Fibroblast of peridontal ligament (primary cell): ENCODE measurements at regions not wholly inside any gene's neighbourhood (a gene's known extent, or its start where the extent isn't known, plus 50 kb on each side); places are given as distances from the start of the nearest gene placed in this dataset.
"Not testable (repeated sequence)": the region's sequence is repeated elsewhere in the genome, so short reads cannot be mapped to it uniquely, and the experiment has no call there.

Experiments
- DNase-seq: peaks from one replicate; pipeline ENCODE4 v3.0.0-alpha.2; 2010; ENCODE audit errors: extremely low read depth

DNA sequence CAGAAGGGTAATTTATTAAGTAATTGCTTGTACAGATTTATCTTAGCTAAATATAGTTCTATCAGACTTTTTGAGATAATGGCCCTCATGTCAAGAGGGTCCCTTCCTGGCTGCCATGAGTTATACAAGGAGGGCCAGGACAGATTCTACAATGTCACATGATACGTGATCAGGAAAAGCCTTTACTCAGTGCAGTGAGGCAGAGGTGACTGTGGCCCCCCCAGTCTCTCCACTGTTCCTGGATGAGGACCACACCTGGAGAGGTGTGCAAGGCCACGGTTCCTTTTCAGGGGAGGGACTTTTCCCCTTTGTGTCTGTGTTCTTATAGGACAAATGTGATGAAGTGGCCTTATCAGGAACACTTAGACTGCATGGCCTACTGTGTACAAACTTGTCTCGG lies 54.3 kb upstream of the LRCH1 start:
- no peak for DNase-seq

GRCh38 chr13:46496086-46496485 lies 56.9 kb upstream of the LRCH1 start:
- DNase-seq, result peak; percentile 56

DNA sequence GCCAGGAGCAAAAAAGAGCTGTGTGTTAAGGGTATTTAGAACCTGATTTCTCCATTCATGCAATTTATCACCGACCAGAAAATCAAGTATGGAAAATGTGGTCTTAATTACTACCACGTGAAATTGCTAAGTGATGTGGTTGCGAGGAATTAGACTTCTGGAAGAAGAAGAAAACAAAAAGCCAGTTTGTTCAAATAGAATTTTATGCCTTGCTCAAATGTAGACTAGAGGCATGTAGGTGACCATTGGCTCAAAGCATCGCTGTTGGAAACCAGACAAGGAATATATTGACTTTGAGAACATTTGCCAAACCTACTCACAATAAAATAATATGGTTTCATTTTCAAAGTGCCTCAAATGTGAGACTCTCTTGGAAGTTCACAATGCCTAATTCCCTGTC lies 57.3 kb upstream of the LRCH1 start:
- peak; percentile 70 for DNase-seq

DNA sequence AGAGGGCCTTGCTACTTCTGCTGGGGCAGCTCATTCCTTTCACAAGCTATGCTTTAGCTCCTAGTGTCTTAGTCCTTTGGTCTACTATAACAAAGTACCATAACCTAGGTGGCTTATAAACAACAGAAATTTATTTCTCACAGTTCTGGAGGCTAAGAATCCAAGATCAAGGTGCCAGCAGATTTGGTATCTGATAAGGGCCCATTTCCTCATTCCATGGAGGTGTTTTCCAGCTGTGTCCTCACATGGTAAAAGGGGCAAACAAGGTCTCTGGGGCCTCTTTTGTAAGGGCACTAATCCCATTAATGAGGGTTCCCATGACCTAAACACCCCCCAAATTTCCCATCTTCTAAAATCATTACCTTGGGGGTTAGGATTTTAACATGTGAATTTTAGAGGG lies 57.9 kb upstream of the LRCH1 start:
- no peak for DNase-seq

- peak; percentile 85 for DNase-seq
These were observed 60.0 kb upstream of the LRCH1 start for GRCh38 chr13:46492946-46493345.

- DNase-seq, result peak; percentile 49
These were observed 61.3 kb upstream of the LRCH1 start for GRCh38 chr13:46491641-46492040.

- DNase-seq, result not testable (repeated sequence)
These were observed 62.3 kb upstream of the LRCH1 start for GRCh38 chr13:46490713-46491112.

- no peak for DNase-seq
These were observed 62.8 kb upstream of the LRCH1 start for GRCh38 chr13:46490129-46490528.

DNA sequence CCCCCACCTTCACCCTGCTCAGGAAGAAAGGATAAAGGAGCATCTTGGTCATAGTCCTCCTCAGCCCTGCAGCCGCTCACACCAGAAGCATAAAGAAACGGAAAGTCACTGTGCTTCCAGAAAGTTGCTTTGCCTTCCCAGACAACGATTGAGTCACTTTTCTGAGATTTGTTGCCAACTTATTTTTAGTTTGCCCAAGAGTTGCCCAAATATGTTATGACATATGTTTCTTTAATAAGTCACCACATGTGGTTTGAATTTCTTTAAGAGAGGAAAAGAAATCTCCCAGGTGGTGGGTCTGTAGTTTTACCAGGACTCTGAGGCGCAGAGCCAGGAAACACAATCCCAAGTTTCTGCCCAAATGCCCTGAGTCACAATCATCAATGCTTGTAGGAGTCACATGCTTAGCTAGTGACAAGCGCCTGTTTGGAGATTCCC lies 63.4 kb upstream of the LRCH1 start:
- peak; percentile 99 for DNase-seq

DNA sequence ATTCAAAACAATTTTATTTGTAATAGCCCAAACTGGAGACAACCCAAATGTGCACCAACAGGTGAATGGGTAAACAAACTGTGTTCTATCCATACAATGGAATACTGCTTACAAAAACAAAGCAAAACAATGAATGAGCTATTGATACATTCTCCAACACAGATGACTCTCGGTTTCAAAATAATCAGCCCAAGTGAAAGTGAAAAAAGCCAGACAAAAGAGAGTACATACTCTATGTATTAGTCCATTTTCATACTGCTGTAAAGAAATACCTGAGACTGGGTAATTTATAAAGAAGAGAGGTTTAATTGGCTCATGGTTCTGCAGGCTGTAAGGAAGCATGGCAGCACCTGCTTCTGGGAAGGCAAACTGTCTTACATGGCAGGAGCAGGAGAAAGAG lies 65.2 kb upstream of the LRCH1 start:
- no peak for DNase-seq

GRCh38 chr13:46486270-46486669 lies 66.7 kb upstream of the LRCH1 start:
- DNase-seq, result no peak

DNA sequence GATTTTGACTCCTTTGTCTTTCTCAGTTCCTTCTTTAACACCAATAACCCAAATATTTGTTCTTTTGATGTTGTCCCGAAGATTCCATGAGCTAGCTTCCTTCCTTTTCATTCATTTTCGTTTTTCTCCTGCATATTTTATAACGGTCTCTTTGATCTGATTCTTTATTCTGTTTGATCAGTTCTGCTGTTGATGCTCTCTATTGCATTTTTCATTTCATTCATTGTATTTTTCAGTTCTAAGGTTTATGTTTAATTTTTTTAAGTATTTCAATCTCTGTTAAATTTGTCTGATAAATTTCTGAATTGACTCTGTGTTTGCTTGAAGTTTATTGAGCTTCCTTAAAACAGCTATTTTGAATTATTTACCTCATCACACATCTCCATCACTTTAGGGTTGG lies 68.4 kb upstream of the LRCH1 start:
- DNase-seq, result peak; percentile 36

GRCh38 chr13:46481166-46481565 lies 71.8 kb upstream of the LRCH1 start:
- DNase-seq, result no peak

- no peak for DNase-seq
These were observed 72.8 kb upstream of the LRCH1 start for GRCh38 chr13:46480131-46480530.

DNA sequence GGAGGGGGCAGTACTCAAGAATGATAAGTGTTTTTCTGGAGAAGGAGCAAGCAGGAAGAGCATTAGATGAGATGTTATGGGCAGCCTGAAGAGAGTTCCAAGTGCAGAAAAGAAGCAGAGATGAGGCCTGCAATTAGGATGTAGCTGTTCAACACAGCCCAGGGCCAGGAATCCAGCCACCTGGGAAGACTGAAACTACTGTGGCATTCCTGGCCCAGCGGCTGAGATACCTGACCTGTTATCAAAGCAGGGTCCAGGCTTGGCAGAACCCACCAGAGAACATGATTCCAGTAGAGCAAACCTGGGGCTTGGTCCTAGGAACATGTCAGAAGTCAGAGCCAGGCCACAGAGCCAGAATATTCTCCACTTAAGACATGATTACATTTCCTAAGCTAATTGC lies 73.3 kb upstream of the LRCH1 start:
- no peak for DNase-seq

DNA sequence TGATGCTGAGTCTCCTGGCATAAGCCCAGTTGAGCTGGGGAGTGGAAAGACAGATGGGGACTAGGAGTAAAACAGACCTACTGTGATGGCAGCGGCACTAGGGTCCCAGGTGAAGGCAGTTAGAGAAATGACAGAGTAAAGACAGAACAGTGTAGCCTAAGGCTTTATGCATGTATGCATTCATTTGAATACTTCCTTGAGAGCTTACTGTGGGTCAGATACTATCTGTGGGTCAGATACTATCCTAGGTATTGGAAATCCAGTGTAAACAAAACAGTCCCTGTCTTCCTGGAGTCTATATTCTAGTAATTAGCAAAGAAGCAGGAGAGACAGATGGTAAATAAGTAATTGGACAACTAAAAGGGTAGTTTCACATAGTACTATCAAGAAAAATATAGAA lies 73.7 kb upstream of the LRCH1 start:
- DNase-seq, result no peak

DNA sequence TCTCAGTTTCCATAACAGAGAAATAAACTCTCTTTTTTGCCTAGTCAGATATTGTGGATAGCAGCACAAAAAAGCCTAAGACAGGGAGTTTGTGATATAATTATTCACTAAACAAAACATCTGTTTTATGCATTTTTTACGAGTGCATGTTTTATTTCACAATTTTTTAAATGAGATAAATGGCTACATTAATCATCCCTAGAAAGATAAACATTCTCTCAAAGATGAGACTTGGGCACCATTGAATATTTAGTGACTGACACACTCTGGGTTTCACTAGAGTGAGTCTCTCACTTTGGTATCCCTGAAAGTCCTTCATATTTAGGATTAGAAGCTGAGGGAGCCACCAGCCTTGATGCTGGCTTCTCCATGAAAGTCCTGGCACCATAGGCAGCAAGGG lies 74.3 kb upstream of the LRCH1 start:
- no peak for DNase-seq

GRCh38 chr13:46476174-46476573 lies 76.8 kb upstream of the LRCH1 start:
- peak; percentile 49 for DNase-seq

DNA sequence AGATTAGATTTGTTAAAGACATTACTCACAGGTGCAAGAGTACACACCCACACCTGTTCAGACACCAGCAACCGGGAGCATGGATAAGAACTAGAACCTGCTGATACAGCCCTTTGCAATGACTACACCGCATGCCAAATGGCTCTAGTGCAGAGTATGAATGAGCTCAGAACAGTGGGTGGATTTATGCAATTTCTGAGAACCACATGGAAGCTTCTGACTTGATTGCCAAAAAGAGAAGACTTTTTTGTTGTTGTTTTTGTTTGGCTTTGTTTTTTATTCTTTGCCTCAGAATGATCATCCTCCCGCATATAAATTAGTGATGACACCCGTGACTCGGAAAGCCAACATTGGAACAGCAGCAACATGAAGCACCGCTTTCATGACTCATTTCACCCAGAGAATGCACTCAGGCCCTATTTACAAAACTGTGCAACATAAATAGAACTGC lies 77.4 kb upstream of the LRCH1 start:
- peak; percentile 59 for DNase-seq

DNA sequence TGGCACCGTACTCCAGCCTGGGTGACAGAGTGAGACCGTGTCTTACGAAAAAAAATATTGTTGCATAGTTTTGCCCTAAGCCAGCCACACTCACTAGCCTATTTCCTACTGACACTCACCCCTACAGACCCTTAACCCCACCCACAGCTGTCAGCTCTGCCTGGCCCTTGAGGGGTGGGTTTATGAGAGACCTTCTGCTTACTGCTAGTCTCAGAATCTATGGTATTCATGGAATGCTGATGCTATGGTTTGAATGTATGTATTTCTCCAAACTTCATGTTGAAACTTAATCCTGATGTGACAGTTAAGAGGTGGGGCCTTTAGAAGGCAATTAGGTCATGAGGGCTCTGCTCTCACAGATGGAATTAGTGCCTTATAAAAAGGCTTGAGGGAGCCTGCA lies 79.2 kb upstream of the LRCH1 start:
- DNase-seq, result no peak

DNA sequence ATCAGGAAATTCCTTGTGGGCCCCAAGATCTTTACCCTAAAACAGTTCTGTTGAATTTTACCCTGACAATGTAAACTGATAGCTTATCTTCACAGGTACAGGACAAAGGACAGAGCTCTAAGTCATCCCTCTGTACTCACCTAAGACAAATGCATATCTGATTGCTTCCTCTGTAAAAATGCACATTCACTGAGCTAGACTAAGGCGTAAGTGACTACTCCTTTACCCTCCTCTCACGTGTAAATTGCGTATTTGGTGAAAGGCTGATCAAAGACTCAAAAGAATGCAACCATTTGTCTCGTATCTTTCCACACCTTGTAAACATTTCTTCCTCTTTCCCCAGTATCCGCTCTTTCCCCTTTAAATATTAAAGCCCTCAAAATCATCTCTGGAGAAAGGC lies 80.6 kb upstream of the LRCH1 start:
- DNase-seq, result no peak

- DNase-seq, result not testable (repeated sequence)
These were observed 82.6 kb upstream of the RUBCNL start for GRCh38 chr13:46469699-46470098.

DNA sequence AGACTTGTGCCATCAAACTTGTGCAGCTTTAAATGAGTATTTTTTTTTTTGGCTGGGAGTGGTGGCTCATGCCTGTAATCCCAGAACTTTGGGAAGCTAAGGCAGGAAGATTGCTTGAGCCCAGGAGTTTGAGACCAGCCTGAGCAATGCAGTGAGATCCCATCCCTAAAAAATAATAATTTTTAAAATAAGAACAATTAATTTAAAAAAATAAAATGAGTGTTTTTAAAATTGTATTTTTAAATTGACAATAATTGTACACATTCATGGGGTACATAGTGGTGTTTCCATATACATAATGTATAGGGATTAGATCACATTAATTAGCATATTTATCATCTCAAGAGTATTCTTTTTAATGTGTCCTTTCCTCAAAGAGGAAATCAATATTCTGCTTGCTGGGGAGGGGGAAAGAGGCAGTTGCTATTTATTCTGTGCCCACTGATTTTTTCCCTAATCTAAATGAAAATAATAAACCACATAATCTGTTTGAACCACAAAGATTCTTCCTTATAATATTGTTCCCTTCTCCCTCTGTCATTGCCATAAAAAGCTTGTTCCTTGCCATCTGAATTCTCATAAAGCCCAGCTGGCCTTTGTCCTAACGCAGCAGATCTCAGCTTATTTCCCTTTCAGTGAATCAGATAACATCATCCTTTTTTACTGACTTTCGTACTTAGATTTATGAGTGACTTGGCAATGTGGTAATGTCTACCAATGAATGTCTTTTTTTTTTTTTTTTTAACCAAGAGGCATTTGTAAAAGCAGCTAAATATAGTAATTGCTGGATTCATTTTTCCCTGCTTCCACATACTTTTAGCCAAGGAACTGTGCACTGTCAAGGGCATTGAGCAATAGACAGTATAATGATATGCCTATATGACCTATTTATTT lies 81.8 kb upstream of the RUBCNL start:
- DNase-seq, result peak; percentile 87

DNA sequence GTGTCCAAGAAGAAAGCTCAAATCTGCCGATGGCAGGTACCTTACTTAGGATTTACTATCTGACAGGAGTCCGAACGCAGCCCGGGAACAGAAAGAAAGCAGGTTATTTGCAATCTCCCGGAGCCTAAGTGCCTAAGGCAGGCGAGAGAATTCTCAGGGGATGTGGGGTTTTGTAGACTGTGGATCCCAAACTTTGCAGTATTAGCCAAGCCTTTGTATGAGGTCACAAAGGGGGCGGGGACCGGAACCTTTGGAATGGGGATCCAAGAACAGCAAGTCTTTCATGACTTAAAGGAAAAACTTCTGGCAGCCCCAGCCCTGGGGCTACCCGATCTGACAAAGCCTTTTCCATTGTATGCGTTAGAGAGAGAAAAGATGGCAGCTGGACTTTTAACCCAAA lies 80.6 kb upstream of the RUBCNL start:
- DNase-seq, result peak; percentile 58
